ENCODE measurements at regions not wholly inside any gene's neighbourhood (a gene's known extent, or its start where the extent isn't known, plus 50 kb on each side); places are given as distances from the start of the nearest gene placed in this dataset.

DNA sequence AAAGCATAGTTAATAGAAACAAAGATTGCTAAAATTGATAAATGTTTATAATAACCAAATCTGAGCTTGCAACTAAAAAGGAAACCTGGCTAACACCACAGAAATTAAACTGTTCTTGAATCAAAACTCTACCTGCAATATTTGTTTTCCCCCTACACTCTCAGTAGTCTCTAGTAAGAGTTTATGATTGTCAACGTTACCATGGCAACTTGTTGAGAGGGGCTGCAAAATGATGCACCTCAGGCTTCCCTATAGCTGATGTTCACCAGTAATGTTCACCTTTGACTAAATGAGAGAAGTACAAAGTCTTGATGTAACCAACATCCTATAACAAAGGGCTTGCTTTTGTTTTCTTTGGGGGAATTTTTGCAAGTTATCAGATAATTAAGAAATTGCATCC lies 101.1 kb upstream of the FHIT start:
- H3K4me1 ChIP-seq (ENCODE audit: insufficient read depth, low read length), result no peaks in the 10 kb centered on the region; the same call in 1 of the 2 replicates
- no peaks in the 10 kb centered on the region for H3K36me3 ChIP-seq (replicated peaks in 1 of 2; ENCODE audit: control insufficient read depth in 1 of 2, insufficient read depth in 2 of 2, low read length in 2 of 2)
- no peak overlapping the region for H2AFZ ChIP-seq (ENCODE audit: low read length)
- no TSS peak for BruUV-seq (replicated peaks)
- no peak overlapping the region for H3K4me3 ChIP-seq (replicated peaks in 1 of 3; ENCODE audit: insufficient read depth in 1 of 3, low read depth in 2 of 3, low read length in 3 of 3)
- no peak overlapping the region for H3K4me2 ChIP-seq (ENCODE audit: low read depth, low read length)
- no peak for ATAC-seq
- DNase-seq (ENCODE audit: low spot score), result no peak
- no peak for TF ChIP-seq SNRNP70 (IDR thresholded peaks at IDR 0.05; ENCODE audit: low read depth, low read length)
- TF ChIP-seq ZNF484 (CRISPR knock-in tag; IDR thresholded peaks at IDR 0.05; ENCODE audit: borderline replicate concordance, low read depth), result no peak
- TF ChIP-seq SCMH1 (CRISPR knock-in tag; IDR thresholded peaks at IDR 0.05; ENCODE audit: borderline replicate concordance), result no peak
- no peak for TF ChIP-seq MEIS1 (CRISPR knock-in tag; IDR thresholded peaks at IDR 0.05; ENCODE audit: borderline replicate concordance)
- no peak for FAIRE-seq
- H3K27me3 ChIP-seq (ENCODE audit: control insufficient read depth in 1 of 2, insufficient read depth in 2 of 2, low read length in 2 of 2), result no peaks in the 10 kb centered on the region; a peak in 1 of 5 replicates
- ChIA-PET POLR2A (no interaction called here), CTCF (ENCODE audit: low intra/inter-chr PET ratio, low total read pairs) (no interaction called here)
- in situ Hi-C loops (cut with HindIII; ENCODE audit: extremely low pct_ligation_motif_present, low pct_unique_long_range_greater_than_20kb) (no loop called here), intact Hi-C loops (cut with micrococcal nuclease; ENCODE audit: unreplicated experiment) (no loop called here)
- H3K27ac ChIP-seq (ENCODE audit: extremely low read length, insufficient read depth, low read length), result no peak overlapping the region
- H4K20me1 ChIP-seq (ENCODE audit: insufficient read depth, low read length), result no peaks in the 10 kb centered on the region
- H3K9me3 ChIP-seq (ENCODE audit: low read length), result no peaks in the 10 kb centered on the region
- no peak overlapping the region for H3K9ac ChIP-seq (ENCODE audit: insufficient read depth, low read depth, low read length)
- 5% methylated on average over 1 of the region's 1 CpG for WGBS (ENCODE audit: low lambda C conversion rate)
- no peaks in the 10 kb centered on the region for H3K79me2 ChIP-seq (ENCODE audit: insufficient read depth, low read length)

DNA sequence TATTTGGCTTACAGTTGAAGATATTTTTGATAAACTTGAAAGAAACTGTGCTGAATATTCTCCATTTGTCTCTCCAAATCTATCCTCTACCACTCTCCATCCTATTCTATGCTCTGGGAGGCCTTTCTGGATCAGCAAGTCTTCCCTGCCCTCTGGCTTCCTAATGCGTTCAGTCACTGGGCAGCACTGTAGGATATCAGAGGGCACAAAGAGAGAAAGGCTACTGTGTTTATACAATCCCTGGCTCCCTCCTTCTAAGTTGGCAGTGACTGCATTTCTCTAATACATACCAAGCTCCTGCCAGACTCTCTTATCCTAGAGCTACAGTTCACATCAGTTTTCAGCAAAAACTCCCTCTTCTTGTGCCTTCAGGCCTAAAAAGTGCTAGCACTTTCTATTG lies 102.1 kb upstream of the FHIT start:
- no peak overlapping the region for H3K4me2 ChIP-seq (ENCODE audit: low read depth, low read length)
- WGBS (ENCODE audit: low lambda C conversion rate), result 28% methylated on average over 1 of the region's 1 CpG
- no peaks in the 10 kb centered on the region for H3K79me2 ChIP-seq (ENCODE audit: insufficient read depth, low read length)
- no TSS peak for BruUV-seq (replicated peaks)
- POLR2A ChIA-PET, result no interaction called here
- no peaks in the 10 kb centered on the region; the same call in 1 of the 2 replicates for H3K4me1 ChIP-seq (ENCODE audit: insufficient read depth, low read length)
- H2AFZ ChIP-seq (ENCODE audit: low read length), result no peak overlapping the region
- H4K20me1 ChIP-seq (ENCODE audit: insufficient read depth, low read length), result no peaks in the 10 kb centered on the region
- intact Hi-C loops (cut with micrococcal nuclease; ENCODE audit: unreplicated experiment), result no loop called here
- no peak for DNase-seq (ENCODE audit: low spot score)
- in situ Hi-C loops (cut with HindIII; ENCODE audit: extremely low pct_ligation_motif_present, low pct_unique_long_range_greater_than_20kb), result no loop called here
- CTCF ChIA-PET (ENCODE audit: low intra/inter-chr PET ratio, low total read pairs), result no interaction called here
- H3K9ac ChIP-seq (ENCODE audit: insufficient read depth, low read depth, low read length), result no peak overlapping the region
- H3K9me3 ChIP-seq (ENCODE audit: low read length), result no peaks in the 10 kb centered on the region
- no peak overlapping the region for H3K4me3 ChIP-seq (replicated peaks in 1 of 3; ENCODE audit: insufficient read depth in 1 of 3, low read depth in 2 of 3, low read length in 3 of 3)
- no peaks in the 10 kb centered on the region; a peak in 1 of 5 replicates for H3K27me3 ChIP-seq (ENCODE audit: control insufficient read depth in 1 of 2, insufficient read depth in 2 of 2, low read length in 2 of 2)
- H3K36me3 ChIP-seq (replicated peaks in 1 of 2; ENCODE audit: control insufficient read depth in 1 of 2, insufficient read depth in 2 of 2, low read length in 2 of 2), result no peaks in the 10 kb centered on the region
- no peak for FAIRE-seq
- no peak for ATAC-seq
- no peak overlapping the region for H3K27ac ChIP-seq (ENCODE audit: extremely low read length, insufficient read depth, low read length)
- TF ChIP-seq ZNF224 (CRISPR knock-in tag; IDR thresholded peaks at IDR 0.05), result no peak
- TF ChIP-seq, protein P1, sequence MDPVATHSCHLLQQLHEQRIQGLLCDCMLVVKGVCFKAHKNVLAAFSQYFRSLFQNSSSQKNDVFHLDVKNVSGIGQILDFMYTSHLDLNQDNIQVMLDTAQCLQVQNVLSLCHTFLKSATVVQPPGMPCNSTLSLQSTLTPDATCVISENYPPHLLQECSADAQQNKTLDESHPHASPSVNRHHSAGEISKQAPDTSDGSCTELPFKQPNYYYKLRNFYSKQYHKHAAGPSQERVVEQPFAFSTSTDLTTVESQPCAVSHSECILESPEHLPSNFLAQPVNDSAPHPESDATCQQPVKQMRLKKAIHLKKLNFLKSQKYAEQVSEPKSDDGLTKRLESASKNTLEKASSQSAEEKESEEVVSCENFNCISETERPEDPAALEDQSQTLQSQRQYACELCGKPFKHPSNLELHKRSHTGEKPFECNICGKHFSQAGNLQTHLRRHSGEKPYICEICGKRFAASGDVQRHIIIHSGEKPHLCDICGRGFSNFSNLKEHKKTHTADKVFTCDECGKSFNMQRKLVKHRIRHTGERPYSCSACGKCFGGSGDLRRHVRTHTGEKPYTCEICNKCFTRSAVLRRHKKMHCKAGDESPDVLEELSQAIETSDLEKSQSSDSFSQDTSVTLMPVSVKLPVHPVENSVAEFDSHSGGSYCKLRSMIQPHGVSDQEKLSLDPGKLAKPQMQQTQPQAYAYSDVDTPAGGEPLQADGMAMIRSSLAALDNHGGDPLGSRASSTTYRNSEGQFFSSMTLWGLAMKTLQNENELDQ (CRISPR knock-in tag; IDR thresholded peaks at IDR 0.05; ENCODE audit: borderline replicate concordance), result no peak
- TF ChIP-seq ZNF510 (CRISPR knock-in tag; IDR thresholded peaks at IDR 0.05; ENCODE audit: low read depth), result no peak
- no peak for TF ChIP-seq CBX2 (IDR thresholded peaks at IDR 0.05; ENCODE audit: low read depth, low read length)
- TF ChIP-seq CBX2 (CRISPR knock-in tag; IDR thresholded peaks at IDR 0.05; ENCODE audit: low read depth), result no peak
- no peak for TF ChIP-seq ZNF446 (CRISPR knock-in tag; IDR thresholded peaks at IDR 0.05)
